ENCODE measurements at regions not wholly inside any gene's neighbourhood (a gene's known extent, or its start where the extent isn't known, plus 50 kb on each side); places are given as distances from the start of the nearest gene placed in this dataset.

DNA sequence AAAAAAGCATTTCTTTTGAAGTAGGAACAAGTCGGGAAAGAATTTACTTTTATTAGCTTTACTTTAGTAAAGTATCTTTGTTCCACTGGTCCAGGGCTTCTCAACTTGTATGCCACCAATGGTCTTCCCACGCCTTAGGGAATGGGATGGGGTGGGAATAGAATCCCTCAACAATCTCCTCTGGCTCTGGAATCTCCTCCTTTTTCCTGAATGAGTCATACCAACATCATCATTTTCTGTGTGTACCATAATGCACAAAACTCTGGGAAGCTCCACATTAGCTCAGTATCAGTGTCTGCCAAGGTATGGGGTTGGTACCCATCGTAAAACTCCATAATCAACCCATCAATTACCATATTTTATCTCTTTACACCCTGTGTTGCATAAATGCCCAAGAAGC, 159.4 kb upstream of the BMPER start:
- Mint-ChIP-seq H3K36me3 (ENCODE audit: low read depth, unreplicated experiment) (no peaks in the 10 kb centered on the region), H3K9me3 (ENCODE audit: unreplicated experiment) (peaks cover 2% of the 10 kb centered on the region), H3K27me3 (ENCODE audit: low read depth, unreplicated experiment) (no peaks in the 10 kb centered on the region), H3K27ac (ENCODE audit: unreplicated experiment) (no peak overlapping the region), H3K4me1 (ENCODE audit: low read depth, unreplicated experiment) (peaks cover 9% of the 10 kb centered on the region), H3K4me3 (ENCODE audit: unreplicated experiment) (no peak overlapping the region)
- Histone ChIP-seq H2AFZ (ENCODE audit: low read depth, low read length) (no peak overlapping the region), H3K4me3 (ENCODE audit: insufficient read depth, low read depth, low read length) (no peak overlapping the region), H3K4me2 (ENCODE audit: low read length) (no peak overlapping the region), H3K9ac (ENCODE audit: low read length) (no peak overlapping the region), H3K4me1 (ENCODE audit: insufficient read depth, low read length) (peaks cover 18% of the 10 kb centered on the region), H3K79me2 (ENCODE audit: insufficient read depth, low read length) (no peaks in the 10 kb centered on the region), H3K9me3 (ENCODE audit: insufficient read depth, low read depth, low read length) (peaks cover 4% of the 10 kb centered on the region), H3K36me3 (ENCODE audit: insufficient read depth, low read length) (no peaks in the 10 kb centered on the region), H4K20me1 (ENCODE audit: insufficient read depth, low read length) (no peaks in the 10 kb centered on the region), H3K27ac (ENCODE audit: low read depth, low read length) (no peak overlapping the region), H3K27me3 (ENCODE audit: insufficient read depth, low read length) (no peaks in the 10 kb centered on the region)
- DNase-seq (ENCODE audit: low read depth) (peak; percentile 37), FAIRE-seq (no peak)
- TF ChIP-seq, protein P1, sequence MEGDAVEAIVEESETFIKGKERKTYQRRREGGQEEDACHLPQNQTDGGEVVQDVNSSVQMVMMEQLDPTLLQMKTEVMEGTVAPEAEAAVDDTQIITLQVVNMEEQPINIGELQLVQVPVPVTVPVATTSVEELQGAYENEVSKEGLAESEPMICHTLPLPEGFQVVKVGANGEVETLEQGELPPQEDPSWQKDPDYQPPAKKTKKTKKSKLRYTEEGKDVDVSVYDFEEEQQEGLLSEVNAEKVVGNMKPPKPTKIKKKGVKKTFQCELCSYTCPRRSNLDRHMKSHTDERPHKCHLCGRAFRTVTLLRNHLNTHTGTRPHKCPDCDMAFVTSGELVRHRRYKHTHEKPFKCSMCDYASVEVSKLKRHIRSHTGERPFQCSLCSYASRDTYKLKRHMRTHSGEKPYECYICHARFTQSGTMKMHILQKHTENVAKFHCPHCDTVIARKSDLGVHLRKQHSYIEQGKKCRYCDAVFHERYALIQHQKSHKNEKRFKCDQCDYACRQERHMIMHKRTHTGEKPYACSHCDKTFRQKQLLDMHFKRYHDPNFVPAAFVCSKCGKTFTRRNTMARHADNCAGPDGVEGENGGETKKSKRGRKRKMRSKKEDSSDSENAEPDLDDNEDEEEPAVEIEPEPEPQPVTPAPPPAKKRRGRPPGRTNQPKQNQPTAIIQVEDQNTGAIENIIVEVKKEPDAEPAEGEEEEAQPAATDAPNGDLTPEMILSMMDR (IDR thresholded peaks at IDR 0.05; ENCODE audit: insufficient read depth, low read depth, low read length), result no peak
- TF ChIP-seq EZH2 (IDR thresholded peaks at IDR 0.05; ENCODE audit: insufficient read depth, low read length), result no peak

DNA sequence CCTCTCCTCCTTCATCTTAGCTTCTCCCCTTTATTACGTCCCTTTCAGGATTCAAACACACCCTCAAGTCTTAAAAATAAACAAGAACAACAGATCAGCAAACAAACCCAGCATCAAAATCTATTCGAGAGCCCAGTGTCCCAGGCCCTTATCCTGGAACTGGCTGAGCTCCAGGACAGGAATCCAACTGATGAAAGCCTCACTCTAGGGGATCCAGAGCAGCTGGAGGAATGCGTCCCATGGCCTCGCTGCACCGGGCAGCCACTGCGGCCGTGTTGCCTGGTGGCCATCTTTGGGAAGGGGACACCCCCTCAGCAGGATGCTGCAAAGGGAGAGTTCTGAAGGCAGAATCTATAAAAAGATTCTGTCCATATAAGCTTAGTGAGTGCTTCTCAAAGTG, 156.5 kb upstream of the BMPER start:
- H3K9ac ChIP-seq (ENCODE audit: low read length), result no peak overlapping the region
- Mint-ChIP-seq H3K36me3 (ENCODE audit: low read depth, unreplicated experiment) (no peaks in the 10 kb centered on the region), H3K27ac (ENCODE audit: unreplicated experiment) (no peak overlapping the region), H3K9me3 (ENCODE audit: unreplicated experiment) (no peaks in the 10 kb centered on the region), H3K4me3 (ENCODE audit: unreplicated experiment) (no peak overlapping the region), H3K27me3 (ENCODE audit: low read depth, unreplicated experiment) (no peaks in the 10 kb centered on the region), H3K4me1 (ENCODE audit: low read depth, unreplicated experiment) (peaks cover 6% of the 10 kb centered on the region)
- DNase-seq (ENCODE audit: low read depth) (peak; percentile 25), FAIRE-seq (no peak)
- no peaks in the 10 kb centered on the region for H3K79me2 ChIP-seq (ENCODE audit: insufficient read depth, low read length)
- no peaks in the 10 kb centered on the region for H3K36me3 ChIP-seq (ENCODE audit: insufficient read depth, low read length)
- no peak overlapping the region for H3K27ac ChIP-seq (ENCODE audit: low read depth, low read length)
- H3K9me3 ChIP-seq (ENCODE audit: insufficient read depth, low read depth, low read length), result peaks cover 3% of the 10 kb centered on the region
- H3K4me2 ChIP-seq (ENCODE audit: low read length), result no peak overlapping the region
- H3K4me1 ChIP-seq (ENCODE audit: insufficient read depth, low read length), result peaks cover 6% of the 10 kb centered on the region
- H4K20me1 ChIP-seq (ENCODE audit: insufficient read depth, low read length), result no peaks in the 10 kb centered on the region
- H2AFZ ChIP-seq (ENCODE audit: low read depth, low read length), result no peak overlapping the region
- TF ChIP-seq EZH2 (IDR thresholded peaks at IDR 0.05; ENCODE audit: insufficient read depth, low read length), result no peak
- TF ChIP-seq, protein P1 (IDR thresholded peaks at IDR 0.05; ENCODE audit: insufficient read depth, low read depth, low read length), result no peak
- H3K4me3 ChIP-seq (ENCODE audit: insufficient read depth, low read depth, low read length), result no peak overlapping the region
- no peaks in the 10 kb centered on the region for H3K27me3 ChIP-seq (ENCODE audit: insufficient read depth, low read length)

DNA sequence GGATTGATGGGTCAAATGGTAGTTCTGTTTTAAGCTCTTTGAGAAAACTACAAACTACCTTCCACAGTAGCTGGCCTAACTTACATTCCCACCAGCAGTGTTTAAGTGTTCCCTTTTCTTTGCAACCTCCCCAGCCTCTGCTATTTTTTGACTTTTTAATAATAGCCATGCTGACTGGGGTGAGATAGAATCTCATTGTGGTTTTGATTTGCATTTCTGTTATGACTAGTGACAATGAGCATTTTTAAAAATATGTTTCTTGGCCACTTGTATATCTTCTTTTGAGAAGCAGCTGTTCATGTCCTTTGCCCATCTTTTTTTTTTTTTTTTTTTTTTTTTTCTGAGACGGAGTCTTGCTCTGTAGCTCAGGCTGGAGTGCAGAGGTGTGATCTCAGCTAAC, 155.2 kb upstream of the BMPER start:
- no peaks in the 10 kb centered on the region for H3K9me3 Mint-ChIP-seq (ENCODE audit: unreplicated experiment)
- Histone ChIP-seq H3K4me1 (ENCODE audit: insufficient read depth, low read length) (peaks cover 6% of the 10 kb centered on the region), H3K79me2 (ENCODE audit: insufficient read depth, low read length) (no peaks in the 10 kb centered on the region), H4K20me1 (ENCODE audit: insufficient read depth, low read length) (no peaks in the 10 kb centered on the region), H3K27ac (ENCODE audit: low read depth, low read length) (no peak overlapping the region), H3K9ac (ENCODE audit: low read length) (no peak overlapping the region), H3K36me3 (ENCODE audit: insufficient read depth, low read length) (no peaks in the 10 kb centered on the region), H3K4me3 (ENCODE audit: insufficient read depth, low read depth, low read length) (no peak overlapping the region), H2AFZ (ENCODE audit: low read depth, low read length) (no peak overlapping the region), H3K9me3 (ENCODE audit: insufficient read depth, low read depth, low read length) (no peaks in the 10 kb centered on the region), H3K4me2 (ENCODE audit: low read length) (peak overlapping the region; percentile 29), H3K27me3 (ENCODE audit: insufficient read depth, low read length) (no peaks in the 10 kb centered on the region)
- DNase-seq (ENCODE audit: low read depth) (peak; percentile 77), FAIRE-seq (no peak)
- H3K4me3 Mint-ChIP-seq (ENCODE audit: unreplicated experiment), result no peak overlapping the region
- H3K4me1 Mint-ChIP-seq (ENCODE audit: low read depth, unreplicated experiment), result peaks cover 5% of the 10 kb centered on the region
- H3K36me3 Mint-ChIP-seq (ENCODE audit: low read depth, unreplicated experiment), result no peaks in the 10 kb centered on the region
- H3K27me3 Mint-ChIP-seq (ENCODE audit: low read depth, unreplicated experiment), result no peaks in the 10 kb centered on the region
- H3K27ac Mint-ChIP-seq (ENCODE audit: unreplicated experiment), result no peak overlapping the region
- TF ChIP-seq, protein P1 (IDR thresholded peaks at IDR 0.05; ENCODE audit: insufficient read depth, low read depth, low read length), result no peak
- TF ChIP-seq EZH2 (IDR thresholded peaks at IDR 0.05; ENCODE audit: insufficient read depth, low read length), result no peak
